Right lobe of liver (tissue), 4 donors: ENCODE measurements at regions not wholly inside any gene's neighbourhood (a gene's known extent, or its start where the extent isn't known, plus 50 kb on each side); places are given as distances from the start of the nearest gene placed in this dataset.

ENCODE experiments used
- CTCF ChIP-seq, 4 donors: fragments of 200-600 bp in 3 of 4; fragments of 450-650 bp in 1 of 4; IDR thresholded peaks; one replicate each; pipeline versions ENCODE4 v1.5.1 to v1.8.0; 2016 to 2022; ENCODE audit warnings: antibody characterized with exemption in 4 of 4, mild to moderate bottlenecking in 2 of 4
- POLR2A ChIP-seq: fragments of 450-650 bp; IDR thresholded peaks from one replicate; pipeline ENCODE4 v1.6.1; 2017; ENCODE audit warnings: antibody characterized with exemption, mild to moderate bottlenecking
- donor health status: DM: no; HTN: no; CAD: no.
- donor health status: DM: no; HTN: no; CAD: no.
- donor health status: DM: no; HTN: yes; CAD: no.

DNA sequence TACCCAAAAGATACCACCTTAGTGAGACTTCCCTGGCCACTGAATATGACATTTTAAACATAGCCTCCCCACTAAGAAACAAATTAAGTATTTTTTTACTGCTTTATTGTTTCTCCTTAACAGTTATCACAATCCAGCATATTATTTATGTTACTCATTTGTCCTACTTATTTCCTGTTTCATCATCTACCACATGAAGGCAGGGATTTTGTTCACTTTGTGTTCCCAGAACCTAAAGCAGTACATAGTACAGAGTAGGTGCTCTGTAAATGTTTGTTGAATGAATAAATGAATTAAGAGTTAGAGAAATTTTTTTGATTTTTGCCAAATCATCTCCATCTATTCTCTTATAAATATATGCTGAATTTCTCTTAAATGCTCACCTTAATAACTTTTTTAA lies 318.4 kb upstream of the GIMD1 start:
- TF ChIP-seq POLR2A (no peak), CTCF (IDR thresholded peaks at IDR 0.05) (no peak)
